Uterus (tissue), 3 donors: ENCODE measurements at regions not wholly inside any gene's neighbourhood (a gene's known extent, or its start where the extent isn't known, plus 50 kb on each side); places are given as distances from the start of the nearest gene placed in this dataset.

ENCODE experiments used
- DNase-seq, 2 donors: peaks; one replicate each; pipeline ENCODE4 v3.0.0-alpha.2; 2019 to 2020
- H3K27ac ChIP-seq, 2 donors: fragments of 200-600 bp; sonication (generic); 1 replicate in 1 of 2; 2 replicates in 1 of 2; pipeline ENCODE4 v1.5.1; 2016 to 2018
- H3K27me3 ChIP-seq, 2 donors: fragments of 200-600 bp; sonication (generic); one replicate each; pipeline ENCODE4 v1.5.1; 2018 to 2019; ENCODE audit warnings: control low read depth in 1 of 2
- H3K36me3 ChIP-seq, 2 donors: fragments of 200-600 bp; sonication (generic); one replicate each; pipeline ENCODE4 v1.5.1; 2019; ENCODE audit warnings: control low read depth in 1 of 2
- H3K4me1 ChIP-seq, 2 donors: fragments of 200-600 bp; sonication (generic); one replicate each; pipeline ENCODE4 v1.5.1; 2018 to 2019; ENCODE audit warnings: control low read depth in 1 of 2
- H3K4me3 ChIP-seq, 2 donors: fragments of 200-600 bp; sonication (generic); 1 replicate in 1 of 2; 2 replicates in 1 of 2; pipeline ENCODE4 v1.5.1; 2018 to 2019; ENCODE audit warnings: mild to moderate bottlenecking in 1 of 2
- H3K9me3 ChIP-seq, 2 donors: fragments of 200-600 bp; sonication (generic); one replicate each; pipeline ENCODE4 v1.5.1; 2019; ENCODE audit warnings: control low read depth in 1 of 2
- POLR2A ChIP-seq, 2 donors: fragments of 450-650 bp; IDR thresholded peaks; one replicate each; pipeline ENCODE4 v1.6.1; 2016; ENCODE audit warnings: antibody characterized with exemption in 2 of 2, mild to moderate bottlenecking in 1 of 2, moderate library complexity in 1 of 2
- intact Hi-C: fragments of 100-400 bp; cut with DNase I; formaldehyde crosslinking; loops from one replicate; pipeline ENCODE4 v1.15.1; 2023; ENCODE audit warnings: low total_unique reads
- TF ChIP-seq, protein P1 (sequence below), 4 experiments: fragments of 200-600 bp in 2 of 4; fragments of 450-650 bp in 2 of 4; sonication (generic) in 2 of 4; IDR thresholded peaks; one replicate each; pipeline ENCODE4 v1.5.1; 2016 to 2019; ENCODE audit warnings: antibody characterized with exemption in 4 of 4, mild to moderate bottlenecking in 2 of 4, moderate library complexity in 1 of 4
- donor health status: DM: yes; HTN: yes; CAD: no.

DNA sequence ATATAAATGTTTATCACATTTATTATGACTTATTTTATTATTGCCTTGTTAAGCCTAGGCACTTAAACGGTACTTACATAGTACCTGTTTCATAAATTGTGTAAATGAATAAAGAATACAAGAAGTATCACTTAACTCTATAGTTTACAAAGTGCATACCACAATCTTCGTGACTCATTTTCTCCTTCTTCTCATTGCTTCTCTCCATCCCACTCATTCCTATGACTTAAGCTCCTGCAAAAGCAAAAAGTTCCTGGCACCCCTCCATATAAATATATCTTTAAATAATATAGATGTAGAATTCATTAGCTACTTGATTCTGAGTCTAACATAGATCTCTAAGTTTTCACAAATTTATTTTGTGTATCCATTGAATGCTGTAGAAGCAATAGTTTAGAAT is 1382.0 kb upstream of the CELF2 start:
- Histone ChIP-seq H3K36me3 (no peaks in the 10 kb centered on the region), H3K4me3 (no peak overlapping the region), H3K27me3 (no peaks in the 10 kb centered on the region), H3K9me3 (no peaks in the 10 kb centered on the region), H3K27ac (no peak overlapping the region), H3K4me1 (no peaks in the 10 kb centered on the region)
- intact Hi-C loops, result no loop called here
- no peak for DNase-seq
- TF ChIP-seq POLR2A (IDR thresholded peaks at IDR 0.05), result no peak
- TF ChIP-seq, protein P1, sequence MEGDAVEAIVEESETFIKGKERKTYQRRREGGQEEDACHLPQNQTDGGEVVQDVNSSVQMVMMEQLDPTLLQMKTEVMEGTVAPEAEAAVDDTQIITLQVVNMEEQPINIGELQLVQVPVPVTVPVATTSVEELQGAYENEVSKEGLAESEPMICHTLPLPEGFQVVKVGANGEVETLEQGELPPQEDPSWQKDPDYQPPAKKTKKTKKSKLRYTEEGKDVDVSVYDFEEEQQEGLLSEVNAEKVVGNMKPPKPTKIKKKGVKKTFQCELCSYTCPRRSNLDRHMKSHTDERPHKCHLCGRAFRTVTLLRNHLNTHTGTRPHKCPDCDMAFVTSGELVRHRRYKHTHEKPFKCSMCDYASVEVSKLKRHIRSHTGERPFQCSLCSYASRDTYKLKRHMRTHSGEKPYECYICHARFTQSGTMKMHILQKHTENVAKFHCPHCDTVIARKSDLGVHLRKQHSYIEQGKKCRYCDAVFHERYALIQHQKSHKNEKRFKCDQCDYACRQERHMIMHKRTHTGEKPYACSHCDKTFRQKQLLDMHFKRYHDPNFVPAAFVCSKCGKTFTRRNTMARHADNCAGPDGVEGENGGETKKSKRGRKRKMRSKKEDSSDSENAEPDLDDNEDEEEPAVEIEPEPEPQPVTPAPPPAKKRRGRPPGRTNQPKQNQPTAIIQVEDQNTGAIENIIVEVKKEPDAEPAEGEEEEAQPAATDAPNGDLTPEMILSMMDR (IDR thresholded peaks at IDR 0.05), result no peak

DNA sequence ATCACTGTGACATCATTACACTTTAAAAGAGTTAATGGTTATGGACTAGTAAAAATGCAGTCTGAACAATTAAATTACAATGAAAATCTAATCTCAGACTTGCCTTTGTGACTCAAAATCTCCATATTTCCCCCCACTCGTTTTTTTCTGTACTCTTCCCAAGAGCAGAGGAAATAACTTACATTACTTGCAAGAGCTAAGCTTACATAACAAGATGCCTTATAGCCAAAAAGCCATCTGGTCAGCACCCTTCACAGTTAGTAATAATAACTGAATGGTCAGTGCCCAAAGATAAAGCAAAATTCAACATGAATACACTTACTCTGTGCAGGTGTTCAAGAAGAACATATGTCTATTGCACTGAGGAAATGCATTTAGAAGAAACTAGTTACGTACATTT is 1381.5 kb upstream of the CELF2 start:
- no peaks in the 10 kb centered on the region for H3K36me3 ChIP-seq
- DNase-seq, result no peak
- H3K4me3 ChIP-seq, result no peak overlapping the region
- no peaks in the 10 kb centered on the region for H3K27me3 ChIP-seq
- TF ChIP-seq, protein P1 (IDR thresholded peaks at IDR 0.05), result no peak
- no peak for TF ChIP-seq POLR2A (IDR thresholded peaks at IDR 0.05)
- H3K27ac ChIP-seq, result no peak overlapping the region
- no peaks in the 10 kb centered on the region for H3K9me3 ChIP-seq
- no peaks in the 10 kb centered on the region for H3K4me1 ChIP-seq
- intact Hi-C loops, result no loop called here

DNA sequence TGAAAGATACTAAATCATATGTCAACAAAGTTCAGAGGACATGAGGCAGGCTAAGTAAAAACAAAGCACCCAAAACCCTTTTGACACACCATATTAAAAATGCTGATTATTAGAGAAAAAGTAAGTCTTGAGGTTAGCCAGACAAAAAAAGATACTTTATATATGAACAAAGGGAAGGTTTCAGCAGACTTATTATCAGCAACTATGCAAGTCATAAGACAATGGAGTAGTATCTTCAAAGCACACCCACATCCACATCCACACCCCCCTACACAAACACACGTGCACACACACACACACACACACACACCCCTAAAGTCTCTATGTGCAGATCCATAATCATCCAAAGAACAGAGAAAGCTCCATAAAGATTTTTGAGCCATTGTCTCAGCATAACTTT is 1373.9 kb upstream of the CELF2 start:
- TF ChIP-seq, protein P1 (IDR thresholded peaks at IDR 0.05), result no peak
- Histone ChIP-seq H3K27ac (no peak overlapping the region), H3K36me3 (no peaks in the 10 kb centered on the region), H3K4me1 (no peaks in the 10 kb centered on the region), H3K4me3 (no peak overlapping the region), H3K9me3 (no peaks in the 10 kb centered on the region), H3K27me3 (no peaks in the 10 kb centered on the region)
- intact Hi-C loops, result no loop called here
- no peak for DNase-seq

DNA sequence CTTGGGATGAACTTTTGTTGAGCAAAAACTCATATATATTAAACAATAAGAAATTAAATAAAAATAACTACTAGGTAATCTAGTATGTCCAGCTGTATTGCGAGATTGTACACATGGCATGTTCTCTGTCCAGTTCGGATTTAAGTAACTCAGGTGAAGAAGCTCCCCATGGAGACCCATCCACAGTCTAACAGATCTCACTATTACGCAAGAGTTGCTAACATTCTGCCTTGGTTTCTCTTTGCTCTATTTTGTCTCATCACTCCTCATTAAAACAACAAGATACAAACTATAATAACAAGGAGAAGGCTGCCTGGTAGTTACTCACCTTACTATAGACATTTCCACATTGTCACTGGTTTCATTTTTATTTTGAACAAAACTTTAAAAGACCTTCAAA is 1372.3 kb upstream of the CELF2 start:
- intact Hi-C loops, result no loop called here
- TF ChIP-seq POLR2A (IDR thresholded peaks at IDR 0.05), result no peak
- TF ChIP-seq, protein P1 (IDR thresholded peaks at IDR 0.05), result no peak

DNA sequence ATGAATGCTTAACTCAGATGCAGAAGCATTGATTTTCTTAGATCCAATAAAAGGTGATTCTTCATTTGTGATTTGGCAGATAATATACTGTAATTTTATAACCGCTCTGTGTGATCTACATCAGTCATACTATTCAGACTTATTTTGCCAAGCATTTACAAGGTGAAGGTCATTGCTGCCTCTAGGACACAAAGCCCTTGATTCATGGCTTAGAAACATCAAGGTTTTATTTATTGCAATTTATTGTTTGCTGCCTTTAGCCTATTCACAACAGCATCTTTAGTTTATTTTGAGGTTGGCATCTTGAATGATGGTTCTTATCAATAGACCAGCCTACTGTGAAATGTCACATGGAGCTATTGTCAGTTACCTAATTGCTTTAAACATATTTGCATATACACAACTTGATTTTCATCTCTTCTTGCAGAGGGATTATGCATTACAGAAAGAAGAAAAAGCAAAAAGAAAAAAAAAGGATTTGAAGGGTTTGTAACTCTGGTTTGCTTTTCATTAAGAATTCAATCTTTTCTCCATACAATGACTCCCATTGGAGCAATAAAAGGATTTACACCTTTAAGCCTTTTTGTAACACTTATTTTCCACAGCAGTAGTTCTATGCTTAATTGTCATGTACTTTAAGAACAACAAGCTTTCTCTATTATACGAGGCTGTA is 1371.6 kb upstream of the CELF2 start:
- Histone ChIP-seq H3K9me3 (no peaks in the 10 kb centered on the region), H3K4me3 (no peak overlapping the region), H3K4me1 (no peaks in the 10 kb centered on the region), H3K27me3 (no peaks in the 10 kb centered on the region), H3K27ac (no peak overlapping the region), H3K36me3 (no peaks in the 10 kb centered on the region)
- no peak for DNase-seq
- TF ChIP-seq, protein P1 (IDR thresholded peaks at IDR 0.05), result no peak
- no peak for TF ChIP-seq POLR2A (IDR thresholded peaks at IDR 0.05)
- intact Hi-C loops, result no loop called here

More for the DNA sequence above, 1372.3 kb upstream of the CELF2 start:
- no peak overlapping the region for H3K4me3 ChIP-seq
- H3K9me3 ChIP-seq, result no peaks in the 10 kb centered on the region
- H3K4me1 ChIP-seq, result no peaks in the 10 kb centered on the region
- no peaks in the 10 kb centered on the region for H3K36me3 ChIP-seq
- DNase-seq, result no peak
- no peak overlapping the region for H3K27ac ChIP-seq
- H3K27me3 ChIP-seq, result no peaks in the 10 kb centered on the region
